HL-60 (cell line): ENCODE measurements at regions not wholly inside any gene's neighbourhood (a gene's known extent, or its start where the extent isn't known, plus 50 kb on each side); places are given as distances from the start of the nearest gene placed in this dataset.

Source experiments
- POLR2AphosphoS5 ChIP-seq: IDR thresholded peaks from 2 replicates; pipeline ENCODE4 v1.6.1; 2012; ENCODE audit warnings: low read depth
- SPI1 ChIP-seq: IDR thresholded peaks from 2 replicates; pipeline ENCODE4 v1.6.1; 2012; ENCODE audit warnings: low read depth, mild to moderate bottlenecking, borderline replicate concordance
- TF ChIP-seq, protein P1 (sequence below): IDR thresholded peaks from one replicate; pipeline ENCODE4 v1.5.1; 2011; ENCODE audit warnings: low read length, control low read depth, inconsistent platforms; ENCODE audit not compliant: insufficient read depth

DNA sequence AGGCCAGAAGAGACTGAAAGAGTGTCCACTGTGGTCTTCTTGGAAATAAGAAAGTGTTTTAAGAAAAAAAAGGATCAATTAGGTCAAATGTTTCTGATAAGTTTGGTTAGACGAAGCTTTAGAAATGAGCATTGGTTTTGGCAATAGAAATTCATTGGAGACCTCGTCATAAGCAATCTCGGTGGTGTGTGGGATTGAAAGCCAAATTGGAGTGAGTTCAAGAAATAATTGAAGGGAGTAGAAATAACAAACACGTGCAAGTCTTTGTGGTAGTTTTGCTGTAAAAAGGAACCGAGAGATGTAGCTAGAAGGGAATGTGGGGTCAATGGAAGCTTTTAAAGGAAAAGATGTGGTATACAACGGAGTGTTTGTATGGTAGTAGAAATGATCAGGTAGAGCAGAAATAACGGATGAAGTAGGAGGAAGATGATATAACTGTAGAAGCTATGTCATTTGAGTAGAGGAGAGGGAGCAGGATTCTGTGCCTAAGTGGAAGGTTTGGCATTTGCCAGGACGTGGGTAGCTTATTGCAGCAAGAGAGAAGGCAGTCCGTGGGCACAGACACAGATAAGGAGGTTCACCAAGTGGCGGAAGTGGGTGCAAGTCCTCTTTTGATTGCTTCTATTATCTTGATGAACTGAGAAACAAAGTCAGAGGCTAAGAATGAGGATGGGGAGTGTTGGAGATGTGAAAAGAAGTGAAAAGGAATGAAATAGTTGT, 146.2 kb downstream of the DACT1 start:
- TF ChIP-seq, protein P1, sequence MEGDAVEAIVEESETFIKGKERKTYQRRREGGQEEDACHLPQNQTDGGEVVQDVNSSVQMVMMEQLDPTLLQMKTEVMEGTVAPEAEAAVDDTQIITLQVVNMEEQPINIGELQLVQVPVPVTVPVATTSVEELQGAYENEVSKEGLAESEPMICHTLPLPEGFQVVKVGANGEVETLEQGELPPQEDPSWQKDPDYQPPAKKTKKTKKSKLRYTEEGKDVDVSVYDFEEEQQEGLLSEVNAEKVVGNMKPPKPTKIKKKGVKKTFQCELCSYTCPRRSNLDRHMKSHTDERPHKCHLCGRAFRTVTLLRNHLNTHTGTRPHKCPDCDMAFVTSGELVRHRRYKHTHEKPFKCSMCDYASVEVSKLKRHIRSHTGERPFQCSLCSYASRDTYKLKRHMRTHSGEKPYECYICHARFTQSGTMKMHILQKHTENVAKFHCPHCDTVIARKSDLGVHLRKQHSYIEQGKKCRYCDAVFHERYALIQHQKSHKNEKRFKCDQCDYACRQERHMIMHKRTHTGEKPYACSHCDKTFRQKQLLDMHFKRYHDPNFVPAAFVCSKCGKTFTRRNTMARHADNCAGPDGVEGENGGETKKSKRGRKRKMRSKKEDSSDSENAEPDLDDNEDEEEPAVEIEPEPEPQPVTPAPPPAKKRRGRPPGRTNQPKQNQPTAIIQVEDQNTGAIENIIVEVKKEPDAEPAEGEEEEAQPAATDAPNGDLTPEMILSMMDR = no peak
- TF ChIP-seq POLR2AphosphoS5 = no peak
- TF ChIP-seq SPI1 = no peak
